ENCODE measurements at regions not wholly inside any gene's neighbourhood (a gene's known extent, or its start where the extent isn't known, plus 50 kb on each side); places are given as distances from the start of the nearest gene placed in this dataset.

GRCh38 chr7:131921016-131921415 is 364.6 kb upstream of the PODXL start:
- ATAC-seq (no peak), DNase-seq (no peak)
- Histone ChIP-seq H3K9me2 (replicated peaks; ENCODE audit: low read length) (no peaks in the 10 kb centered on the region), H3K27ac (ENCODE audit: low read length) (no peak overlapping the region), H3K9ac (ENCODE audit: low read length) (no peak overlapping the region), H3F3A (ENCODE audit: low read length, unreplicated experiment) (no peaks in the 10 kb centered on the region), H4K20me1 (ENCODE audit: low read length) (no peaks in the 10 kb centered on the region), H3K4me1 (ENCODE audit: insufficient read depth, low read length) (no peaks in the 10 kb centered on the region), H3K36me3 (ENCODE audit: low read depth, low read length) (no peaks in the 10 kb centered on the region), H3K27me3 (ENCODE audit: low read length) (peaks cover 47% of the 10 kb centered on the region), H3K4me2 (ENCODE audit: low read length) (no peak overlapping the region), H2AFZ (ENCODE audit: low read length) (no peak overlapping the region), H3K9me3 (ENCODE audit: low read length) (no peaks in the 10 kb centered on the region), H3K79me2 (ENCODE audit: low read length) (no peaks in the 10 kb centered on the region), H3K4me3 (ENCODE audit: low read length) (no peak overlapping the region)
- intact Hi-C loops (cut with micrococcal nuclease), result no loop called here
- ChIA-PET CTCF (interaction anchor here (1.6 kb wide), 1 partner anchor 62 kb away, joined by 3 read pairs; no protein-coding TSS in a partner anchor), POLR2A (ENCODE audit: unreplicated experiment) (no interaction called here)
- BruUV-seq (replicated peaks), result no TSS peak
- no peak for TF ChIP-seq EZH2phosphoT487 (IDR thresholded peaks at IDR 0.05; ENCODE audit: borderline replicate concordance, low read length)
- no peak for TF ChIP-seq EZH2 (IDR thresholded peaks at IDR 0.05; ENCODE audit: low read length, unreplicated experiment)
- TF ChIP-seq CTCF (conservative IDR thresholded peaks at IDR 0.05; ENCODE audit: low read depth, low read length), result no peak

DNA sequence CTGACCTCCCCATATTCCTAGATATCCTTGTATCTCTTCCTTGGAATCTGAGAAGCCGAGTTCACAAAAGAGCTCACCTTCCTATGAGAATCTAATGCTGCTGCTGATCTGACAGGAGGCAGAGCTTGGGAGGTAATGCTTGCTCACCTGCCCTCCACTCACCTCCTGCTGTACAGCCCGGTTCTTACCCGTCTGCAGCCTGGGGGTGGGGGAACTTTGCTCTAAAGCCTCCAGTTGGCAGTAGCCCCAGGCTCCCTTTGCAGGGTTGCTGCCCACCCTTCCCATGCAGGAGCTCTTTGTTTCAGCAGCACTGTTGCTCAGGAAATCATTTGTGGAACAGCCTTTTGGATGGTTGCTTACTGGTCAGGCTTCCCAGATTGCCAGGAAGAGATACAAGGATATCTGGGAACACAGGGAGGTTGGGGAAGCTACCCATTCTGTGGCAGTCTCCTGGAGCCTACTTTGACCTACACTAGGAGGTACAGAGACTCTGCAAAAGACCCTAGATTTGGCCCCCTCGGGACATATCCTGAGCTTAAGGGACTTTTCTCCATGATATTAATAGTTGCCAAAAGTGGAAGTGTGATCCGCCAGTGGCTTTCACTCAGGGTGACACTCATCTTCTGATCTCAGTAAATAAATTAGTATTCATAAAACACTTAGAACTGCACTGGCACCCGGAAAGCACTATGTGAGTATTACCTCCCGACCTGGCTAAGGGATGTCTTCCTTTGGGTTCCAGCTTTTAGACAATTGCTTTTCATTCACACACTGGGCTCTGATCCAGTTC is 363.7 kb upstream of the PODXL start:
- Histone ChIP-seq H4K20me1 (ENCODE audit: low read length) (no peaks in the 10 kb centered on the region), H3K27ac (ENCODE audit: low read length) (no peak overlapping the region), H3K4me3 (ENCODE audit: low read length) (no peak overlapping the region), H2AFZ (ENCODE audit: low read length) (no peak overlapping the region), H3K36me3 (ENCODE audit: low read depth, low read length) (no peaks in the 10 kb centered on the region), H3K4me2 (ENCODE audit: low read length) (no peak overlapping the region), H3K4me1 (ENCODE audit: insufficient read depth, low read length) (no peaks in the 10 kb centered on the region), H3K9me3 (ENCODE audit: low read length) (no peaks in the 10 kb centered on the region), H3K27me3 (ENCODE audit: low read length) (peaks cover 44% of the 10 kb centered on the region), H3K9me2 (replicated peaks; ENCODE audit: low read length) (no peaks in the 10 kb centered on the region), H3K79me2 (ENCODE audit: low read length) (no peaks in the 10 kb centered on the region), H3K9ac (ENCODE audit: low read length) (no peak overlapping the region), H3F3A (ENCODE audit: low read length, unreplicated experiment) (no peaks in the 10 kb centered on the region)
- POLR2A ChIA-PET (ENCODE audit: unreplicated experiment), result no interaction called here
- CTCF ChIA-PET, result no interaction called here
- DNase-seq (no peak), ATAC-seq (no peak)
- TF ChIP-seq CTCF (conservative IDR thresholded peaks at IDR 0.05; ENCODE audit: low read depth, low read length) (no peak), EZH2 (IDR thresholded peaks at IDR 0.05; ENCODE audit: low read length, unreplicated experiment) (no peak), EZH2phosphoT487 (IDR thresholded peaks at IDR 0.05; ENCODE audit: borderline replicate concordance, low read length) (no peak)
- no TSS peak for BruUV-seq (replicated peaks)
- intact Hi-C loops (cut with micrococcal nuclease), result no loop called here

DNA sequence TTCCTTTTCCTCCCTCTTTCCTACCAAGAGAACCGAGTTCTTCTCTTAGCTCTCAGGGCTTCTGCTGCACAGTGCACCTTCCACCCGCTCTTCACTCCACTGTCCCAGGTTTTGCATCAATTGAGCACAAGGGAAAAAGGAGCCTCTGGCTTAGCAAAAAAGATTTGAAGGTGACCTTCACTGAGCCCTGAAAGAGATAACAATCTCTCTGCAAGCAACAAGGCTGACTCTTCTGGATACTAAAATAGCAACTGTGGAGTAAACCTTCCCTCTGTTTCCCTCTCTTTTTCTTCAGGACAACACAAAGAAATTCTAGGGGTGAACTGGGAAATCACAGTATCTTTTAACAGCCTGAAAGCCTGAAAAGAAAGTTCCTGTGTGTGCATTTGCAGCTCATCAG is 354.7 kb upstream of the PODXL start:
- CTCF ChIA-PET, result no interaction called here

More for the DNA sequence above, 354.7 kb upstream of the PODXL start:
- H3K9ac ChIP-seq (ENCODE audit: low read length), result no peak overlapping the region
- no peaks in the 10 kb centered on the region for H3F3A ChIP-seq (ENCODE audit: low read length, unreplicated experiment)
- H3K79me2 ChIP-seq (ENCODE audit: low read length), result no peaks in the 10 kb centered on the region
- H3K4me1 ChIP-seq (ENCODE audit: insufficient read depth, low read length), result no peaks in the 10 kb centered on the region
- ATAC-seq, result no peak
- no peaks in the 10 kb centered on the region for H4K20me1 ChIP-seq (ENCODE audit: low read length)
- BruUV-seq (replicated peaks), result no TSS peak
- H3K4me3 ChIP-seq (ENCODE audit: low read length), result no peak overlapping the region
- H2AFZ ChIP-seq (ENCODE audit: low read length), result no peak overlapping the region
- no peak for TF ChIP-seq CTCF (conservative IDR thresholded peaks at IDR 0.05; ENCODE audit: low read depth, low read length)
- no peak for TF ChIP-seq EZH2phosphoT487 (IDR thresholded peaks at IDR 0.05; ENCODE audit: borderline replicate concordance, low read length)
- no peak for TF ChIP-seq EZH2 (IDR thresholded peaks at IDR 0.05; ENCODE audit: low read length, unreplicated experiment)
- H3K36me3 ChIP-seq (ENCODE audit: low read depth, low read length), result no peaks in the 10 kb centered on the region
- DNase-seq, result no peak
- no peaks in the 10 kb centered on the region for H3K9me2 ChIP-seq (replicated peaks; ENCODE audit: low read length)
- H3K27me3 ChIP-seq (ENCODE audit: low read length), result peaks cover 77% of the 10 kb centered on the region
- POLR2A ChIA-PET (ENCODE audit: unreplicated experiment), result no interaction called here
- no peaks in the 10 kb centered on the region for H3K9me3 ChIP-seq (ENCODE audit: low read length)
- H3K27ac ChIP-seq (ENCODE audit: low read length), result no peak overlapping the region
- intact Hi-C loops (cut with micrococcal nuclease), result no loop called here
- H3K4me2 ChIP-seq (ENCODE audit: low read length), result no peak overlapping the region
